ENCODE measurements at regions not wholly inside any gene's neighbourhood (a gene's known extent, or its start where the extent isn't known, plus 50 kb on each side); places are given as distances from the start of the nearest gene placed in this dataset.

DNA sequence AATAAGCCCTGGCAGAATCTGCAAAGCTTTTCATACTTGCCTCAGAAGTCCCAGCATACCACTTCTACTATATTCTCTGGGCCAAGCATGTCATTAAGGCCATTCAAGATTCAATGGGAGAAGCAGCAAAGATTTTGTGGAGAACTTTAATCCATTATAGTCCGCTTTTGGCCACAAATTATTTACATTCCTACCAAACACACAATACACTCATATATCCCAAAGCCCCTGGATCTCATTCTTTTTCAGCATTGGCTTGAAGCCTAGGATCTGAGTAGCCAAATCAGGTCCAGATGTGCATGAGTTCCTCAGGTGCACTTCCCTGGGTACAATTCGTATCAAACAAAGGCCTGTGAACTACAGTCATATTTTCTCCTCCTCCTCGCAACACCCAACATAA, 203.4 kb downstream of the NDFIP2 start:
- H3K4me1 ChIP-seq = no peaks in the 10 kb centered on the region
- no peak for ATAC-seq (ENCODE audit: low FRiP score in 2 of 2)
- WGBS, 2 donors = 89 to 98% methylated on average over 3 of the region's 3 CpGs
- TF ChIP-seq POLR2A (IDR thresholded peaks at IDR 0.05) (no peak), POLR2AphosphoS5 (IDR thresholded peaks at IDR 0.05) (no peak), EP300 (IDR thresholded peaks at IDR 0.05) (no peak)
- TF ChIP-seq, protein P1, sequence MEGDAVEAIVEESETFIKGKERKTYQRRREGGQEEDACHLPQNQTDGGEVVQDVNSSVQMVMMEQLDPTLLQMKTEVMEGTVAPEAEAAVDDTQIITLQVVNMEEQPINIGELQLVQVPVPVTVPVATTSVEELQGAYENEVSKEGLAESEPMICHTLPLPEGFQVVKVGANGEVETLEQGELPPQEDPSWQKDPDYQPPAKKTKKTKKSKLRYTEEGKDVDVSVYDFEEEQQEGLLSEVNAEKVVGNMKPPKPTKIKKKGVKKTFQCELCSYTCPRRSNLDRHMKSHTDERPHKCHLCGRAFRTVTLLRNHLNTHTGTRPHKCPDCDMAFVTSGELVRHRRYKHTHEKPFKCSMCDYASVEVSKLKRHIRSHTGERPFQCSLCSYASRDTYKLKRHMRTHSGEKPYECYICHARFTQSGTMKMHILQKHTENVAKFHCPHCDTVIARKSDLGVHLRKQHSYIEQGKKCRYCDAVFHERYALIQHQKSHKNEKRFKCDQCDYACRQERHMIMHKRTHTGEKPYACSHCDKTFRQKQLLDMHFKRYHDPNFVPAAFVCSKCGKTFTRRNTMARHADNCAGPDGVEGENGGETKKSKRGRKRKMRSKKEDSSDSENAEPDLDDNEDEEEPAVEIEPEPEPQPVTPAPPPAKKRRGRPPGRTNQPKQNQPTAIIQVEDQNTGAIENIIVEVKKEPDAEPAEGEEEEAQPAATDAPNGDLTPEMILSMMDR (IDR thresholded peaks at IDR 0.05) = no peak
- no peak overlapping the region for H3K27ac ChIP-seq
- no peaks in the 10 kb centered on the region for H3K27me3 ChIP-seq
- no peak overlapping the region for H3K4me3 ChIP-seq
- no peaks in the 10 kb centered on the region for H3K9me3 ChIP-seq
- H3K36me3 ChIP-seq = no peaks in the 10 kb centered on the region
- DNase-seq = no peak

DNA sequence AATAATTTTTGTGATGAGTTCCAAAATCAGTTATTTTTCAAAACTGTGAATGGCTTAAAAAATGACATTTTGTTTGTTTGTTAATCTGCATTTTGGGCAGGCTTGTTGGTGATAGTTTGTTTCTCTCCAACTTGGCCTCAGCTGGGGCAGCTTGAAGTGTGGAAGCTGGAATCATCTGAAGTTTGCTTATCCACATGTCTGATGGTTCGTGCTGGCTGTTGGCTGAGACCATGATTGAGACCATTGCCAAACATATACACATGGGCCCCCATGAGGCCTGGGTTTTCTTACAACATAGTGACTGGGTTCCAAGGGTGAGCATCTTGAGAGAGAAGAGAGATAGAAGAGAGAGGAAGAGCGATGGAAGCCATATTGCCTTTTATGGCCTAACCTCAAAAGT, 201.2 kb downstream of the NDFIP2 start:
- no peaks in the 10 kb centered on the region for H3K4me1 ChIP-seq
- TF ChIP-seq, protein P1 (IDR thresholded peaks at IDR 0.05) = no peak
- TF ChIP-seq EP300 (IDR thresholded peaks at IDR 0.05) (no peak), POLR2A (IDR thresholded peaks at IDR 0.05) (no peak), POLR2AphosphoS5 (IDR thresholded peaks at IDR 0.05) (no peak)
- H3K27me3 ChIP-seq = no peaks in the 10 kb centered on the region
- no peak for DNase-seq
- H3K27ac ChIP-seq = no peak overlapping the region
- H3K36me3 ChIP-seq = no peaks in the 10 kb centered on the region
- 87 to 91% methylated on average over 1 to 2 of the region's 2 CpGs for WGBS, 2 donors
- ATAC-seq (ENCODE audit: low FRiP score in 2 of 2) = no peak
- no peak overlapping the region for H3K4me3 ChIP-seq
- H3K9me3 ChIP-seq = no peaks in the 10 kb centered on the region

DNA sequence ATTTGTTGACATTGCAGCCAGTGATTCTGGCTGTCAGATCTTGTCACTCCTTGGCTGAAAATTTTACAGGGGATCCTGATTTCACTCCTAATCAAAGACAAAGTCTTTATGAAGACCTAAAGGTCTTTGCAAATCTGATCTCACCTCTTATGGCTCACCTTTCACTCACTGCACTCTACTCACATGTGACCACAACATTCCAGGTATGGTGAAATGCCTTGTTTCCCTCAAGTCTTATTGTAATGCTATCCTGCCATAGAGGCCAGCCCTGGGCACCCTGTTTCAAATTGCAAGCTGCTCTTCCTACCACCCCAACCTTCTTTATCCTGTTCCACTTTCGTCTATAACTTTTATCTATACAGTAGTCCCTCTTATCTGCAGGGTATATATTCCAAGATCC, 200.1 kb downstream of the NDFIP2 start:
- H3K36me3 ChIP-seq = no peaks in the 10 kb centered on the region
- H3K27ac ChIP-seq = no peak overlapping the region
- no peak for DNase-seq
- no peaks in the 10 kb centered on the region for H3K27me3 ChIP-seq
- TF ChIP-seq EP300 (IDR thresholded peaks at IDR 0.05) = no peak
- no peak for TF ChIP-seq POLR2A (IDR thresholded peaks at IDR 0.05)
- TF ChIP-seq, protein P1 (IDR thresholded peaks at IDR 0.05) = no peak
- TF ChIP-seq POLR2AphosphoS5 (IDR thresholded peaks at IDR 0.05) = no peak
- 83 to 88% methylated on average over 1 of the region's 1 CpG for WGBS, 2 donors
- H3K4me3 ChIP-seq = no peak overlapping the region
- no peak for ATAC-seq (ENCODE audit: low FRiP score in 2 of 2)
- H3K4me1 ChIP-seq = no peaks in the 10 kb centered on the region
- H3K9me3 ChIP-seq = no peaks in the 10 kb centered on the region

GRCh38 chr13:79680485-79680884, 199.5 kb downstream of the NDFIP2 start:
- Histone ChIP-seq H3K4me1 (no peaks in the 10 kb centered on the region), H3K36me3 (no peaks in the 10 kb centered on the region), H3K4me3 (no peak overlapping the region), H3K27ac (no peak overlapping the region), H3K9me3 (no peaks in the 10 kb centered on the region), H3K27me3 (no peaks in the 10 kb centered on the region)
- ATAC-seq (ENCODE audit: low FRiP score in 2 of 2) (no peak), DNase-seq (no peak)
- TF ChIP-seq, protein P1 (IDR thresholded peaks at IDR 0.05) = no peak
- TF ChIP-seq POLR2AphosphoS5 (IDR thresholded peaks at IDR 0.05) (no peak), POLR2A (IDR thresholded peaks at IDR 0.05) (no peak), EP300 (IDR thresholded peaks at IDR 0.05) (no peak)

GRCh38 chr13:79679334-79679733, 198.4 kb downstream of the NDFIP2 start:
- ATAC-seq (ENCODE audit: low FRiP score in 2 of 2) (peak in 1 of 2 donors; percentile 85), DNase-seq (peak in 1 of 2 donors; percentile 75)
- Histone ChIP-seq H3K27ac (no peak overlapping the region), H3K4me1 (no peaks in the 10 kb centered on the region), H3K27me3 (no peaks in the 10 kb centered on the region), H3K36me3 (no peaks in the 10 kb centered on the region), H3K9me3 (no peaks in the 10 kb centered on the region), H3K4me3 (no peak overlapping the region)
- 6 to 7% methylated on average over 2 of the region's 2 CpGs for WGBS, 2 donors
- TF ChIP-seq POLR2AphosphoS5 (IDR thresholded peaks at IDR 0.05) = no peak
- TF ChIP-seq, protein P1 (IDR thresholded peaks at IDR 0.05) = peak; percentile 60 to 78 (median 70)
- TF ChIP-seq EP300 (IDR thresholded peaks at IDR 0.05) = no peak
